ENCODE measurements at regions not wholly inside any gene's neighbourhood (a gene's known extent, or its start where the extent isn't known, plus 50 kb on each side); places are given as distances from the start of the nearest gene placed in this dataset.

DNA sequence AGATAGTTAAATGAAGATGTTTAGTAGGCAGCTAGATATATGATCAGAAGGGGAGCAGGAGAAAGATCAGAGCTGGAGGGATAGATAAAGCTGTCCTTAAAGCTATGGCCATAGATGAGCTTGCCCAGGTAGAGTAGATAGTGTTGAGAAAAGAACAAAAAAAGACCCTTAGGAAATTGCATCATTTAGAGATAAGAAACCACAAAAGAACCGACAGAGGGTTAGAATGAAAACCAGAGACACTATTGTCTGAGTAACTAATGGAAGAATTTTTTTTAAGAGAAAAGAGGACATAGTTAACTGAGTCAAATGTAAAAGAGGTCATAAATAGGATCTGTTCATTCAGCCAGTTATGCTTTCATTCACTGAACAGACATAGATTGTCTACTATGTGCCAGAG is 101.8 kb downstream of the TNFAIP3 start (continued):
- TF ChIP-seq XRCC5 (IDR thresholded peaks at IDR 0.05; ENCODE audit: low read depth, low read length) (no peak), ILF3 (IDR thresholded peaks at IDR 0.05; ENCODE audit: borderline replicate concordance) (no peak), JUND (IDR thresholded peaks at IDR 0.05; ENCODE audit: borderline replicate concordance, low read depth, low read length) (peak; percentile 80), JUND (tag; IDR thresholded peaks at IDR 0.05; ENCODE audit: borderline replicate concordance, low read depth, low read length) (peak; percentile 70), CHD2 (IDR thresholded peaks at IDR 0.05; ENCODE audit: low read depth, low read length) (no peak), SAFB (IDR thresholded peaks at IDR 0.05; ENCODE audit: borderline replicate concordance, low read depth, low read length) (no peak), ZNF77 (CRISPR knock-in tag; IDR thresholded peaks at IDR 0.05) (no peak), RHOXF2B (CRISPR knock-in tag; conservative IDR thresholded peaks at IDR 0.05) (no peak), PTRF (tag; IDR thresholded peaks at IDR 0.05) (no peak), MCM2 (IDR thresholded peaks at IDR 0.05; ENCODE audit: low read depth) (no peak), RAD21 (CRISPR knock-in tag; conservative IDR thresholded peaks at IDR 0.05 in 1 of 2, IDR thresholded peaks at IDR 0.05 in 1 of 2) (peak in 1 of 2 experiments; percentile 21; a peak in 2 of 4 replicates), ZNF41 (CRISPR knock-in tag; conservative IDR thresholded peaks at IDR 0.05) (no peak), POLR2A (conservative IDR thresholded peaks at IDR 0.05) (no peak), ZNF146 (CRISPR knock-in tag; IDR thresholded peaks at IDR 0.05; ENCODE audit: unreplicated experiment) (no peak), ATF7 (IDR thresholded peaks at IDR 0.05) (peak; percentile 72; the same call in 1 of the 2 replicates), ZNF121 (CRISPR knock-in tag; conservative IDR thresholded peaks at IDR 0.05) (no peak), NFE2 (IDR thresholded peaks at IDR 0.05; ENCODE audit: low read depth) (no peak), ZNF133 (CRISPR knock-in tag; IDR thresholded peaks at IDR 0.05) (no peak), POLR2G (IDR thresholded peaks at IDR 0.05; ENCODE audit: low read depth, low read length) (no peak), ZNF174 (CRISPR knock-in tag; IDR thresholded peaks at IDR 0.05) (no peak), TAF7 (tag; IDR thresholded peaks at IDR 0.05) (no peak), SRSF3 (IDR thresholded peaks at IDR 0.05; ENCODE audit: insufficient read depth, low read length) (no peak), ZBTB7A (IDR thresholded peaks at IDR 0.05; ENCODE audit: borderline replicate concordance, control insufficient read depth, low read depth, low read length) (no peak), MYNN (IDR thresholded peaks at IDR 0.05) (no peak), MYNN (CRISPR knock-in tag; IDR thresholded peaks at IDR 0.05) (no peak), YY1 (IDR thresholded peaks at IDR 0.05; ENCODE audit: borderline replicate concordance in 1 of 3, control insufficient read depth in 1 of 3, extremely low read depth in 1 of 3, insufficient read depth in 3 of 3, insufficient read length in 1 of 3, insufficient replicate concordance in 2 of 3, low read depth in 1 of 3, low read length in 2 of 3) (no peak), ZNF324 (CRISPR knock-in tag; IDR thresholded peaks at IDR 0.05) (no peak), TGIF2 (CRISPR knock-in tag; IDR thresholded peaks at IDR 0.05) (no peak), ZNF764 (CRISPR knock-in tag; IDR thresholded peaks at IDR 0.05; ENCODE audit: low read depth) (no peak), CBX1 (IDR thresholded peaks at IDR 0.05; ENCODE audit: low read depth) (no peak), CXXC5 (CRISPR knock-in tag; IDR thresholded peaks at IDR 0.05) (peak; percentile 54), KLF1 (tag; IDR thresholded peaks at IDR 0.05) (no peak)
- TF ChIP-seq, protein P1, sequence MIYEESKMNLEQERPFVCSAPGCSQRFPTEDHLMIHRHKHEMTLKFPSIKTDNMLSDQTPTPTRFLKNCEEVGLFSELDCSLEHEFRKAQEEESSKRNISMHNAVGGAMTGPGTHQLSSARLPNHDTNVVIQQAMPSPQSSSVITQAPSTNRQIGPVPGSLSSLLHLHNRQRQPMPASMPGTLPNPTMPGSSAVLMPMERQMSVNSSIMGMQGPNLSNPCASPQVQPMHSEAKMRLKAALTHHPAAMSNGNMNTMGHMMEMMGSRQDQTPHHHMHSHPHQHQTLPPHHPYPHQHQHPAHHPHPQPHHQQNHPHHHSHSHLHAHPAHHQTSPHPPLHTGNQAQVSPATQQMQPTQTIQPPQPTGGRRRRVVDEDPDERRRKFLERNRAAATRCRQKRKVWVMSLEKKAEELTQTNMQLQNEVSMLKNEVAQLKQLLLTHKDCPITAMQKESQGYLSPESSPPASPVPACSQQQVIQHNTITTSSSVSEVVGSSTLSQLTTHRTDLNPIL (CRISPR knock-in tag; IDR thresholded peaks at IDR 0.05), result no peak

Measured in K562 (cell line).